Fibroblast of villous mesenchyme (primary cell): ENCODE measurements at regions not wholly inside any gene's neighbourhood (a gene's known extent, or its start where the extent isn't known, plus 50 kb on each side); places are given as distances from the start of the nearest gene placed in this dataset.
"Not testable (repeated sequence)": the region's sequence is repeated elsewhere in the genome, so short reads cannot be mapped to it uniquely, and the experiment has no call there.

Experiments used
- DNase-seq: peaks from one replicate; pipeline ENCODE4 v3.0.0-alpha.2; 2010; ENCODE audit warnings: low read depth
- H3K4me3 ChIP-seq: 2 replicates; pipeline ENCODE4 v1.5.1; 2011; ENCODE audit warnings: low read depth, mild to moderate bottlenecking, low read length
- CTCF ChIP-seq: IDR thresholded peaks from 2 replicates; pipeline ENCODE4 v1.5.1; 2012; ENCODE audit warnings: low read depth, mild to moderate bottlenecking, low read length; ENCODE audit not compliant: insufficient read depth

GRCh38 chr7:49487830-49488140 lies 285.7 kb upstream of the VWC2 start:
- TF ChIP-seq CTCF: no peak
- H3K4me3 ChIP-seq: no peak overlapping the region
- DNase-seq: no peak

GRCh38 chr7:49488573-49488972 lies 284.9 kb upstream of the VWC2 start:
- no peak for DNase-seq
- no peak overlapping the region for H3K4me3 ChIP-seq
- TF ChIP-seq CTCF: no peak

- no peak overlapping the region for H3K4me3 ChIP-seq
- DNase-seq: no peak
- TF ChIP-seq CTCF: no peak
These were observed 276.0 kb upstream of the VWC2 start for GRCh38 chr7:49497471-49497870.

GRCh38 chr7:49500741-49501140 lies 272.7 kb upstream of the VWC2 start:
- TF ChIP-seq CTCF: no peak
- DNase-seq: no peak
- H3K4me3 ChIP-seq: no peak overlapping the region

GRCh38 chr7:49507206-49507605 lies 266.2 kb upstream of the VWC2 start:
- not testable (repeated sequence) for H3K4me3 ChIP-seq, DNase-seq

GRCh38 chr7:49513911-49514310 lies 259.5 kb upstream of the VWC2 start:
- H3K4me3 ChIP-seq: no peak overlapping the region
- no peak for TF ChIP-seq CTCF
- no peak for DNase-seq

GRCh38 chr7:49520951-49521350 lies 252.5 kb upstream of the VWC2 start:
- no peak for TF ChIP-seq CTCF
- DNase-seq: no peak
- H3K4me3 ChIP-seq: no peak overlapping the region

- H3K4me3 ChIP-seq: no peak overlapping the region
- DNase-seq: no peak
- no peak for TF ChIP-seq CTCF
These were observed 251.3 kb upstream of the VWC2 start for GRCh38 chr7:49522111-49522510.
